ENCODE measurements at regions not wholly inside any gene's neighbourhood (a gene's known extent, or its start where the extent isn't known, plus 50 kb on each side); places are given as distances from the start of the nearest gene placed in this dataset.

DNA sequence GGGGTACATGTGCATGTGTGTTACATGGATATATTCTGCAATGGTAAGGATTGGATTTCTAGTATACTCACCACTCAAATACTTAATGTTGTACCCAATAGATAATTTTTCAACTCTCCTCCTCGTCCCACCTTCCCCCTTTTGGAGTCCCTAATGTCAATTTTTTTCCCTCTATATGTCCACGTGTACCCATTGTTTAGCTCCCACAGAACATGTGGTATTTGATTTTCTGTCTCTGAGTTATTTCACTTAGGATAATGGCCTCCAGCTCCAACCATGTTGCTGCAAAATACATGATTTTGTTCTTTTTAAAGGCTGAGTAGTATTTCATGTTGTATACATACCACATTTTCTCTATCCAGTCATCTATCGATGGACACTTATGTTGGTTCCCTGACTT is 97.2 kb upstream of the TMTC1 start:
- TF ChIP-seq, protein P1, sequence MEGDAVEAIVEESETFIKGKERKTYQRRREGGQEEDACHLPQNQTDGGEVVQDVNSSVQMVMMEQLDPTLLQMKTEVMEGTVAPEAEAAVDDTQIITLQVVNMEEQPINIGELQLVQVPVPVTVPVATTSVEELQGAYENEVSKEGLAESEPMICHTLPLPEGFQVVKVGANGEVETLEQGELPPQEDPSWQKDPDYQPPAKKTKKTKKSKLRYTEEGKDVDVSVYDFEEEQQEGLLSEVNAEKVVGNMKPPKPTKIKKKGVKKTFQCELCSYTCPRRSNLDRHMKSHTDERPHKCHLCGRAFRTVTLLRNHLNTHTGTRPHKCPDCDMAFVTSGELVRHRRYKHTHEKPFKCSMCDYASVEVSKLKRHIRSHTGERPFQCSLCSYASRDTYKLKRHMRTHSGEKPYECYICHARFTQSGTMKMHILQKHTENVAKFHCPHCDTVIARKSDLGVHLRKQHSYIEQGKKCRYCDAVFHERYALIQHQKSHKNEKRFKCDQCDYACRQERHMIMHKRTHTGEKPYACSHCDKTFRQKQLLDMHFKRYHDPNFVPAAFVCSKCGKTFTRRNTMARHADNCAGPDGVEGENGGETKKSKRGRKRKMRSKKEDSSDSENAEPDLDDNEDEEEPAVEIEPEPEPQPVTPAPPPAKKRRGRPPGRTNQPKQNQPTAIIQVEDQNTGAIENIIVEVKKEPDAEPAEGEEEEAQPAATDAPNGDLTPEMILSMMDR (IDR thresholded peaks at IDR 0.05): no peak
- TF ChIP-seq POLR2A (IDR thresholded peaks at IDR 0.05): no peak

All from breast epithelium (tissue), 3 donors.